Ishikawa (cell line): ENCODE measurements at regions not wholly inside any gene's neighbourhood (a gene's known extent, or its start where the extent isn't known, plus 50 kb on each side); places are given as distances from the start of the nearest gene placed in this dataset.
A peak's percentile ranks its signal among the peaks of the same experiment; 100 is the strongest.

Experiments
- CEBPB ChIP-seq: IDR thresholded peaks from 2 replicates; pipeline ENCODE4 v1.6.1; 2012
- CREB1 ChIP-seq: IDR thresholded peaks from 2 replicates; pipeline ENCODE4 v1.6.1; 2012; ENCODE audit warnings: low read depth
- EGR1 ChIP-seq: IDR thresholded peaks from 2 replicates; pipeline ENCODE4 v1.6.1; 2012
- EP300 ChIP-seq: IDR thresholded peaks from 2 replicates; pipeline ENCODE4 v1.6.1; 2012; ENCODE audit warnings: borderline replicate concordance
- FOXM1 ChIP-seq: IDR thresholded peaks from 2 replicates; pipeline ENCODE4 v1.6.1; 2012; ENCODE audit warnings: low read depth, borderline replicate concordance
- NFIC ChIP-seq: IDR thresholded peaks from 2 replicates; pipeline ENCODE4 v1.6.1; 2012
- RAD21 ChIP-seq: IDR thresholded peaks from 2 replicates; pipeline ENCODE4 v1.6.1; 2012; ENCODE audit warnings: low read depth
- TAF1 ChIP-seq: IDR thresholded peaks from 2 replicates; pipeline ENCODE4 v1.6.1; 2012; ENCODE audit warnings: low read depth, mild to moderate bottlenecking
- TCF12 ChIP-seq: IDR thresholded peaks from 2 replicates; pipeline ENCODE4 v1.6.1; 2012; ENCODE audit warnings: low read depth
- TEAD4 ChIP-seq: IDR thresholded peaks from 2 replicates; pipeline ENCODE4 v1.6.1; 2012
- YY1 ChIP-seq: IDR thresholded peaks from 2 replicates; pipeline ENCODE4 v1.6.1; 2012; ENCODE audit warnings: low read depth
- ZBTB7A ChIP-seq: IDR thresholded peaks from 2 replicates; pipeline ENCODE4 v1.6.1; 2012; ENCODE audit warnings: low read depth
- TF ChIP-seq, protein P1 (sequence below): IDR thresholded peaks from 2 replicates; pipeline ENCODE4 v1.6.1; 2012; ENCODE audit warnings: low read depth, mild to moderate bottlenecking
- TF ChIP-seq, protein P2 (sequence below): IDR thresholded peaks from 2 replicates; pipeline ENCODE4 v1.6.1; 2012
- TF ChIP-seq, protein P3 (sequence below): IDR thresholded peaks from 2 replicates; pipeline ENCODE4 v1.6.1; 2012

DNA sequence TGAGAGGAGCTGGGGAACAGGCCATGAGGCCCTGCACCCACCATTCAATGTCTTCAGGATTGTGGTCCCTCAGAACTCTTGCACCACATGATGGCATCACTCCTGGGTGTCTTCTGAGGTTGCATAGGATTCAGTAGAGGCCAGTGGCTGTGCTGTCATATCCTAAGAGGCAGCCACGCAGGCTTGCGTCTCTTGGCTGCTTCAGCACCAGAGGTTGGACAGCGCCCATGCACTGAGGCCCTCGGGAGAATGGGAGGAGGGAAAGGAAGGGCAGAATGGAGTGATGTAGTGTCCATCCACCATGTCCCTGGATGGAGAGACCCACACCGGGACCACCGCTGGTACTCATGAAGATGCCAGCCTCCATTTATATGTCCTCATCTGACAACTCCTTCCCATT, 237.1 kb downstream of the POTED start:
- TF ChIP-seq, protein P1, sequence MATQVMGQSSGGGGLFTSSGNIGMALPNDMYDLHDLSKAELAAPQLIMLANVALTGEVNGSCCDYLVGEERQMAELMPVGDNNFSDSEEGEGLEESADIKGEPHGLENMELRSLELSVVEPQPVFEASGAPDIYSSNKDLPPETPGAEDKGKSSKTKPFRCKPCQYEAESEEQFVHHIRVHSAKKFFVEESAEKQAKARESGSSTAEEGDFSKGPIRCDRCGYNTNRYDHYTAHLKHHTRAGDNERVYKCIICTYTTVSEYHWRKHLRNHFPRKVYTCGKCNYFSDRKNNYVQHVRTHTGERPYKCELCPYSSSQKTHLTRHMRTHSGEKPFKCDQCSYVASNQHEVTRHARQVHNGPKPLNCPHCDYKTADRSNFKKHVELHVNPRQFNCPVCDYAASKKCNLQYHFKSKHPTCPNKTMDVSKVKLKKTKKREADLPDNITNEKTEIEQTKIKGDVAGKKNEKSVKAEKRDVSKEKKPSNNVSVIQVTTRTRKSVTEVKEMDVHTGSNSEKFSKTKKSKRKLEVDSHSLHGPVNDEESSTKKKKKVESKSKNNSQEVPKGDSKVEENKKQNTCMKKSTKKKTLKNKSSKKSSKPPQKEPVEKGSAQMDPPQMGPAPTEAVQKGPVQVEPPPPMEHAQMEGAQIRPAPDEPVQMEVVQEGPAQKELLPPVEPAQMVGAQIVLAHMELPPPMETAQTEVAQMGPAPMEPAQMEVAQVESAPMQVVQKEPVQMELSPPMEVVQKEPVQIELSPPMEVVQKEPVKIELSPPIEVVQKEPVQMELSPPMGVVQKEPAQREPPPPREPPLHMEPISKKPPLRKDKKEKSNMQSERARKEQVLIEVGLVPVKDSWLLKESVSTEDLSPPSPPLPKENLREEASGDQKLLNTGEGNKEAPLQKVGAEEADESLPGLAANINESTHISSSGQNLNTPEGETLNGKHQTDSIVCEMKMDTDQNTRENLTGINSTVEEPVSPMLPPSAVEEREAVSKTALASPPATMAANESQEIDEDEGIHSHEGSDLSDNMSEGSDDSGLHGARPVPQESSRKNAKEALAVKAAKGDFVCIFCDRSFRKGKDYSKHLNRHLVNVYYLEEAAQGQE, result peak; percentile 75

DNA sequence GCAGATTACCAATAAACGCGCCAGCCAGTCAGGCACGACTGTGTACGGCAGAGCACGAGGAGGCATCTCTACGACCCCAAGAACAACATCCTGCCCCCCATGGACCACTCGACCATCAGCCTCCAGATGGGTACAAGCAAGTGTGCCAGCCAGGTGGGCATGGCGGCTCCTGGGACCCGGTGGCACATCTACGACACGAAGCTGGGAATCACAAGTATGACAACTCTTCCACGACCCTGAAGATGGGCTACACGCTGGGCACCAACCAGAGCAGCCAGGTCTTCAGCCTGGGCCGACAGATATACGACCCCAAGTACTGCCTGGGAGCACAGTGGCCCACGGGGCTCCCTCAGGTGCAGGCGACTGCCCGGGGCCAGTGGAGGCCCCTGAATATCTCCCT, 217.6 kb downstream of the POTED start:
- TF ChIP-seq, protein P2, sequence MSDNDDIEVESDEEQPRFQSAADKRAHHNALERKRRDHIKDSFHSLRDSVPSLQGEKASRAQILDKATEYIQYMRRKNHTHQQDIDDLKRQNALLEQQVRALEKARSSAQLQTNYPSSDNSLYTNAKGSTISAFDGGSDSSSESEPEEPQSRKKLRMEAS, result no peak
- TF ChIP-seq EGR1 (no peak), TCF12 (no peak), NFIC (no peak), EP300 (no peak), CEBPB (no peak), YY1 (no peak), TEAD4 (no peak), FOXM1 (no peak), CREB1 (no peak), TAF1 (no peak), ZBTB7A (no peak), RAD21 (no peak)
- TF ChIP-seq, protein P3, sequence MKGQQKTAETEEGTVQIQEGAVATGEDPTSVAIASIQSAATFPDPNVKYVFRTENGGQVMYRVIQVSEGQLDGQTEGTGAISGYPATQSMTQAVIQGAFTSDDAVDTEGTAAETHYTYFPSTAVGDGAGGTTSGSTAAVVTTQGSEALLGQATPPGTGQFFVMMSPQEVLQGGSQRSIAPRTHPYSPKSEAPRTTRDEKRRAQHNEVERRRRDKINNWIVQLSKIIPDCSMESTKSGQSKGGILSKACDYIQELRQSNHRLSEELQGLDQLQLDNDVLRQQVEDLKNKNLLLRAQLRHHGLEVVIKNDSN, result no peak
- TF ChIP-seq, protein P1, result no peak
